OCI-LY3 (cell line): ENCODE measurements at regions not wholly inside any gene's neighbourhood (a gene's known extent, or its start where the extent isn't known, plus 50 kb on each side); places are given as distances from the start of the nearest gene placed in this dataset.

Experiments
- H2AFZ ChIP-seq: fragments of 200-600, 300-600 bp; shearing (Covaris generic); 2 replicates; pipeline ENCODE4 v1.6.0; 2014; ENCODE audit warnings: antibody characterized with exemption, low read depth, low read length
- H3K27ac ChIP-seq: fragments of 200-600, 300-600 bp; sonication (generic); 2 replicates; pipeline ENCODE4 v1.5.1; 2014; ENCODE audit warnings: mild to moderate bottlenecking, low read length, moderate library complexity, mixed read lengths
- H3K27me3 ChIP-seq: fragments of 200-600, 300-600 bp; sonication (generic); 2 replicates; pipeline ENCODE4 v1.6.1; 2014; ENCODE audit warnings: low read depth, low read length, mixed read lengths
- H3K36me3 ChIP-seq: fragments of 200-600, 300-600 bp; sonication (generic); replicated peaks from 2 replicates; pipeline ENCODE3; 2014; ENCODE audit warnings: low read depth, low read length, mixed read lengths
- H3K4me1 ChIP-seq: fragments of 300-600, 200-600 bp; sonication (generic); 2 replicates; pipeline ENCODE4 v1.6.1; 2014; ENCODE audit warnings: low read length, mixed read lengths
- H3K4me2 ChIP-seq: fragments of 200-600, 300-600 bp; sonication (generic); 2 replicates; pipeline ENCODE4 v1.6.1; 2014; ENCODE audit warnings: low read length, mixed read lengths
- H3K4me3 ChIP-seq: fragments of 300-600, 200-600 bp; sonication (generic); 2 replicates; pipeline ENCODE4 v1.5.1; 2014; ENCODE audit warnings: antibody characterized with exemption, mild to moderate bottlenecking, low read length, moderate library complexity
- H3K79me2 ChIP-seq: fragments of 300-600, 200-600 bp; shearing (Covaris generic); 2 replicates; pipeline ENCODE4 v1.6.1; 2014; ENCODE audit warnings: mild to moderate bottlenecking, low read length, mixed read lengths
- H3K9ac ChIP-seq: fragments of 300-600, 200-600 bp; shearing (Covaris generic); 2 replicates; pipeline ENCODE4 v1.6.0; 2014; ENCODE audit warnings: mild to moderate bottlenecking, low read length, moderate library complexity
- H3K9me3 ChIP-seq: fragments of 200-600, 300-600 bp; shearing (Covaris generic); 2 replicates; pipeline ENCODE4 v1.6.1; 2014; ENCODE audit warnings: low read length, mixed read lengths; ENCODE audit not compliant: insufficient read depth
- H4K20me1 ChIP-seq: fragments of 200-600, 300-600 bp; sonication (generic); 2 replicates; pipeline ENCODE4 v1.6.1; 2016; ENCODE audit warnings: low read length, mixed read lengths; ENCODE audit not compliant: insufficient read depth
- CTCF ChIP-seq: fragments of 200-600, 300-600 bp; sonication (generic); IDR thresholded peaks from 2 replicates; pipeline ENCODE4 v1.5.1; 2014; ENCODE audit warnings: antibody characterized with exemption, low read length, low read depth
- EZH2phosphoT487 ChIP-seq: fragments of 200-600 bp; shearing (Covaris generic); IDR thresholded peaks from 2 replicates; pipeline ENCODE4 v1.6.1; 2018; ENCODE audit warnings: antibody characterized with exemption, mixed run types, low read depth

GRCh38 chr9:126055381-126055985 is 271.1 kb upstream of the MVB12B start:
- H3K79me2 ChIP-seq: no peaks in the 10 kb centered on the region
- no peak overlapping the region for H3K9ac ChIP-seq
- no peak overlapping the region for H2AFZ ChIP-seq
- no peak overlapping the region for H3K4me3 ChIP-seq
- H3K36me3 ChIP-seq: no peaks in the 10 kb centered on the region
- H3K27me3 ChIP-seq: peaks cover 22% of the 10 kb centered on the region; the same call in 1 of the 2 replicates
- no peak overlapping the region for H3K27ac ChIP-seq
- H4K20me1 ChIP-seq: no peaks in the 10 kb centered on the region
- H3K4me2 ChIP-seq: no peak overlapping the region
- no peaks in the 10 kb centered on the region for H3K4me1 ChIP-seq
- H3K9me3 ChIP-seq: no peaks in the 10 kb centered on the region
- no peak for TF ChIP-seq EZH2phosphoT487
- no peak for TF ChIP-seq CTCF

DNA sequence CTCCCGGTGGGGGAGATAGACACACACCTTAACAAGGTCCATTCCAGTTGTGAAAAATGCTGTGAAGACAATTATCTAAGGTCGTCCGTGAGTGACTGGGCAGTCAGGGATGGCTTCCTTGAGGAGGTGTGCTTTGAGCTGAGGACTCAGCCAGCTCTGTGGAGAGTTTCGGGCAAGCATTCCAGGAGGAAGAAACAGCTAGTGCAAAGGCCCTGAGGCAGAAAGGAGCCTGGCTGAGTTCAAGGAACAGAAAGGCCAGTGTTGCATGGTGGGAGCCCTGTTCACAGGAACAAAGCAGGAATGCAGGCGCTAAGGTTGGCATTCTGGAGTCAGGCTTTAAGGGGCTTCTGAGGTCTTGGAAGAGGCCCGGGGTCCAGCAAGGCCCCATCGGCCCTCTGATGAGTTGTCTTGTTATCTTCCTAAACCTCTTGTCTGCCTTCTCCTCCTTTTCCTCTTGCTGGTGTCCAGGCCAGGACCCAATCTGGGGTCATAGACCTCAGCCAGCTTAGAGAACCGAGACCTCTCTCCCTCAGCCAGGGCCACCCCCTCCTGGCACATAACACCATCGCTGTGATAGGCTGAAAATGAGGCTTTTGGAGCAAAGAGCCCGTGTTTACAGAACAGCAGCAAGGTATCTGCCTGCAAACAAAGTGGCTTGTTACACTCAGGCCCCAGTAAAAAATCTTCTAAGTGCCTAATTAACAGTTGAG is 270.2 kb upstream of the MVB12B start:
- Histone ChIP-seq H3K9me3 (no peaks in the 10 kb centered on the region), H3K27me3 (peaks cover 22% of the 10 kb centered on the region; the same call in 1 of the 2 replicates), H3K4me2 (no peak overlapping the region), H3K9ac (no peak overlapping the region), H3K79me2 (no peaks in the 10 kb centered on the region), H3K4me1 (no peaks in the 10 kb centered on the region), H3K4me3 (no peak overlapping the region), H2AFZ (no peak overlapping the region), H4K20me1 (no peaks in the 10 kb centered on the region), H3K36me3 (no peaks in the 10 kb centered on the region), H3K27ac (no peak overlapping the region)
- TF ChIP-seq EZH2phosphoT487: no peak
- no peak for TF ChIP-seq CTCF

DNA sequence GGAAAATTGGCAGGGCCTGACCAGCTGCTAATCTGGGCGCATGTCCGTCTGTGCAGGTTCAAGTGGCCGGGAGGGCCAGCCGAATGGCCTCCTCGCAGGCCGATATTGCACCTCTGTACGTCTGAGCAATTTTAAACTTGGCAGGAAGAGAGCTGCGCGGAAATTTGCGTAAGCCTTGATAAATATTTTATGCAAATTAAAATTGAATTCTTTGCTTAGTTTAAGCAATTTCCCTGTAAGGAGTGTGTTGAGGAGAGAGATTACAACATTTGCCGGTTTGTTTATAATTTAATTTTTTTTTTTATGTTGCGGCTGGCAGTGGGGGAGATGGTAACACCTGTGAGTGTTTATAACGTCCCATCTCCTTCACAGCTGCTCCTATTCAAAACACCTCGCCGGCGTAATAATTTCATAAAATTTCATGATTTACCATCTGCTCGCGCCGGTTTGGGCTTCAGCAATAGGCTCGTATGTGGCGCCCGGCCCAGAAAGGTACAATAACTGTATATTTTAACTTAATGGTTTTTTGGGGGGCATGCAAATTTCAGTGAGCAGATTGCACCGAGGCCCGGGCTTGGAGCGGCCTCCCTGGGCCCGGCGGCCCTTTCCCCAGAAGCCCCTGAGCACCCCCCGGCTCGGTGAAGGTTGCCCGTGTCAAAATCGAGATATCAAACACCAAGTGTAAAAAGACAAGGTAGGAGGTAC is 269.4 kb upstream of the MVB12B start:
- Histone ChIP-seq H2AFZ (no peak overlapping the region), H3K27me3 (peaks cover 22% of the 10 kb centered on the region; the same call in 1 of the 2 replicates), H3K79me2 (no peaks in the 10 kb centered on the region), H3K4me1 (no peaks in the 10 kb centered on the region), H3K4me3 (no peak overlapping the region), H3K27ac (no peak overlapping the region), H3K36me3 (no peaks in the 10 kb centered on the region), H3K9me3 (no peaks in the 10 kb centered on the region), H3K9ac (no peak overlapping the region), H3K4me2 (no peak overlapping the region), H4K20me1 (no peaks in the 10 kb centered on the region)
- TF ChIP-seq CTCF (no peak), EZH2phosphoT487 (no peak)

- H3K9ac ChIP-seq: no peak overlapping the region
- H3K4me2 ChIP-seq: no peak overlapping the region
These were observed 268.6 kb upstream of the MVB12B start for GRCh38 chr9:126058011-126058531.

More at GRCh38 chr9:126058011-126058531, 268.6 kb upstream of the MVB12B start:
- Histone ChIP-seq H2AFZ (no peak overlapping the region), H3K27ac (no peak overlapping the region), H3K27me3 (peaks cover 17% of the 10 kb centered on the region; the same call in 1 of the 2 replicates), H3K4me1 (no peaks in the 10 kb centered on the region), H3K4me3 (no peak overlapping the region), H3K9me3 (no peaks in the 10 kb centered on the region), H3K79me2 (no peaks in the 10 kb centered on the region), H4K20me1 (no peaks in the 10 kb centered on the region), H3K36me3 (no peaks in the 10 kb centered on the region)
- no peak for TF ChIP-seq EZH2phosphoT487
- no peak for TF ChIP-seq CTCF
